ENCODE measurements at regions not wholly inside any gene's neighbourhood (a gene's known extent, or its start where the extent isn't known, plus 50 kb on each side); places are given as distances from the start of the nearest gene placed in this dataset.

DNA sequence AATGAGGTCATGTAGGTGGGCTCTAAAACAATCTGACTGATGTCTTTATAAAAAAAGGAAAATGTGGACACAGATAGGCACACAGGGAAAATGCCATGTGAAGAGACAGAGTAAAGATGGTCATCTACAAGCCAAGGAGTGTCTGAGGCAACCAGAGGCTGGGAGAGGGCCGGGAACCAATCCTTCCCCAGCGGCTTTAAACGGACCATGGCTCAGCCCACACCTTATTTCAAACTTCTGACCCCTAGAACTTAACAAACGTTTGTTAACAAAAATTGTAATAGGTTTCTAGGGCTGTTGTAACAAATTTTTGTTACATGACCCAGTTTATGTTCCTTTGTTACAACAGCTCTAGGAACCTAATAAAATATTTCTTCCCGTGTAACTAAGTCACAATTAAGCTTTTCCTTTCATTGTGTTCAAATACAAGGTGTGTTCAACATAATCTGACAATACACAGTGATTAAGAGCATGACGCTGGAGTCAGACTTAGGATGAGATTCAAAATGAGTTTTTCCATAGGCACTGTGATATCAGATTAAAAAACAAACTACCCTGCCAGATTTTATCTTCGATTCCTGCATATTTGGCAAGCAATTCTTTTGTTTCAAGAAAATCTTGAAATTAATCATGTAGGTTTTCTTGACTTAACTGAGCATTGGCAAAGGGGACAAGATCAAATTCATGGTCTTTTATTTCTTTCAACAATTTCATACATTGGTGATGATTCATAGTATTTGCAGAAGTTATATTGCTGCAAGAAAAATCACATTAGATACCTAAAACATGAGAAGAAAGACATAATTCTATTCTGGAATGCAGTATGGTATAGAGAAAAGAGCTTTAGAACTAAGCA is 169.5 kb upstream of the RIPOR2 start:
- Histone ChIP-seq H3K9me3 (ENCODE audit: low read depth) (no peaks in the 10 kb centered on the region), H3K9me2 (replicated peaks; ENCODE audit: insufficient read depth) (no peaks in the 10 kb centered on the region), H3K4me1 (ENCODE audit: insufficient read depth) (no peaks in the 10 kb centered on the region), H3K4me2 (no peak overlapping the region), H3K36me3 (replicated peaks; ENCODE audit: insufficient read depth, low read depth) (no peaks in the 10 kb centered on the region), H3K79me2 (no peaks in the 10 kb centered on the region), H4K20me1 (ENCODE audit: insufficient read depth, poor library complexity, severe bottlenecking) (no peaks in the 10 kb centered on the region), H3K27me3 (no peaks in the 10 kb centered on the region), H3K27ac (no peak overlapping the region), H3K4me3 (no peak overlapping the region), H2AFZ (no peak overlapping the region)
- TF ChIP-seq EZH2 (IDR thresholded peaks at IDR 0.05; ENCODE audit: borderline replicate concordance) = no peak
- TF ChIP-seq, protein P1, sequence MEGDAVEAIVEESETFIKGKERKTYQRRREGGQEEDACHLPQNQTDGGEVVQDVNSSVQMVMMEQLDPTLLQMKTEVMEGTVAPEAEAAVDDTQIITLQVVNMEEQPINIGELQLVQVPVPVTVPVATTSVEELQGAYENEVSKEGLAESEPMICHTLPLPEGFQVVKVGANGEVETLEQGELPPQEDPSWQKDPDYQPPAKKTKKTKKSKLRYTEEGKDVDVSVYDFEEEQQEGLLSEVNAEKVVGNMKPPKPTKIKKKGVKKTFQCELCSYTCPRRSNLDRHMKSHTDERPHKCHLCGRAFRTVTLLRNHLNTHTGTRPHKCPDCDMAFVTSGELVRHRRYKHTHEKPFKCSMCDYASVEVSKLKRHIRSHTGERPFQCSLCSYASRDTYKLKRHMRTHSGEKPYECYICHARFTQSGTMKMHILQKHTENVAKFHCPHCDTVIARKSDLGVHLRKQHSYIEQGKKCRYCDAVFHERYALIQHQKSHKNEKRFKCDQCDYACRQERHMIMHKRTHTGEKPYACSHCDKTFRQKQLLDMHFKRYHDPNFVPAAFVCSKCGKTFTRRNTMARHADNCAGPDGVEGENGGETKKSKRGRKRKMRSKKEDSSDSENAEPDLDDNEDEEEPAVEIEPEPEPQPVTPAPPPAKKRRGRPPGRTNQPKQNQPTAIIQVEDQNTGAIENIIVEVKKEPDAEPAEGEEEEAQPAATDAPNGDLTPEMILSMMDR (IDR thresholded peaks at IDR 0.05; ENCODE audit: poor library complexity) = no peak
- TF ChIP-seq EZH2phosphoT487 (IDR thresholded peaks at IDR 0.05; ENCODE audit: low read depth, severe bottlenecking, unreplicated experiment) = no peak
- WGBS (ENCODE audit: low lambda C conversion rate, missing lambda C conversion rate) = 71% methylated on average over 7 of the region's 7 CpGs
- DNase-seq (ENCODE audit: low spot score) = no peak

DNA sequence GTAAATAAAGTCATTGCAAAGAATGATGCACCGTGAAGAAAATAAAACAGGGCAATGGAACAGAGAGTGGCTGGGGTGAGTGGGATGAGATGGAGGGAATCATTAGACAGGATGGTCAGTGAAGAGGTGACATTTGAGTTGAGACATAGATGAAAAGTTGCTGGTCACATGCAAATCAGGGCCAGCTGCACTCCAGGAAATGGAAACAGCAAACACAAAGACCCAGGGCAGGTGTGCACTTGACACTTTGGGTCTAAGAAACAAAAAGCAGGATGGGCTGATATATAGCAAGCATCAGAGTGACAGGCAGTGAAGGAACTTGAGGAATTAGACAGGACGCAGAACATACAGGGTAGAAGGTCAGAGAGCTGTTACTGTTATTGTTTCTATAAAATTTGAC is 171.5 kb upstream of the RIPOR2 start:
- Histone ChIP-seq H3K27ac (no peak overlapping the region), H3K36me3 (replicated peaks; ENCODE audit: insufficient read depth, low read depth) (no peaks in the 10 kb centered on the region), H3K4me3 (no peak overlapping the region), H2AFZ (no peak overlapping the region), H3K9me3 (ENCODE audit: low read depth) (no peaks in the 10 kb centered on the region), H4K20me1 (ENCODE audit: insufficient read depth, poor library complexity, severe bottlenecking) (no peaks in the 10 kb centered on the region), H3K79me2 (no peaks in the 10 kb centered on the region), H3K4me1 (ENCODE audit: insufficient read depth) (no peaks in the 10 kb centered on the region), H3K9me2 (replicated peaks; ENCODE audit: insufficient read depth) (no peaks in the 10 kb centered on the region), H3K4me2 (no peak overlapping the region), H3K27me3 (no peaks in the 10 kb centered on the region)
- WGBS (ENCODE audit: low lambda C conversion rate, missing lambda C conversion rate) = 88% methylated on average over 2 of the region's 2 CpGs
- no peak for DNase-seq (ENCODE audit: low spot score)
- no peak for TF ChIP-seq EZH2 (IDR thresholded peaks at IDR 0.05; ENCODE audit: borderline replicate concordance)

DNA sequence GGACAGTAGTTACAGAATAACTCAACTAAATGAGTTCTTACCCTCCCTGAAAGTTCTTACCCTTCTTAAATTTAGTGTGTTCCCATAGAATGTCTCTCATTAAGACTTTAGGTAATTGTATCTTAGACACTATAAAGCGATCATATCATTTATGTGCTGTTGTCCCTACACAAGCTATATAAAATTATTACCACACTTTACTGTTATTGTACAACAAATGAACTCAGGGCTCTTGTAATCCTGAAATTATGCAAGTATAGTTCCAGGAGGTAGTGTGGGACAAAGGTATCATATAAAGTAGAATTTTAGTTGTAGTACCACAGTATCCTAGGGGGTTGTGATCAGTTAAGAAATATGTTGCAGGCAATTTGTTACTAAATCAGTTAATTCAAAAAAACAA is 167.4 kb upstream of the CARMIL1 start:
- TF ChIP-seq, protein P1 (IDR thresholded peaks at IDR 0.05; ENCODE audit: poor library complexity) = no peak
- no peak for TF ChIP-seq EZH2 (IDR thresholded peaks at IDR 0.05; ENCODE audit: borderline replicate concordance)
- no peak for TF ChIP-seq EZH2phosphoT487 (IDR thresholded peaks at IDR 0.05; ENCODE audit: low read depth, severe bottlenecking, unreplicated experiment)
- H3K79me2 ChIP-seq = no peaks in the 10 kb centered on the region
- H2AFZ ChIP-seq = no peak overlapping the region
- H3K9me2 ChIP-seq (replicated peaks; ENCODE audit: insufficient read depth) = no peaks in the 10 kb centered on the region
- H3K4me3 ChIP-seq = no peak overlapping the region
- H3K27ac ChIP-seq = no peak overlapping the region
- H3K4me1 ChIP-seq (ENCODE audit: insufficient read depth) = no peaks in the 10 kb centered on the region
- H3K27me3 ChIP-seq = no peaks in the 10 kb centered on the region
- H3K4me2 ChIP-seq = no peak overlapping the region
- H3K36me3 ChIP-seq (replicated peaks; ENCODE audit: insufficient read depth, low read depth) = no peaks in the 10 kb centered on the region
- 94% methylated on average over 1 of the region's 1 CpG for whole genome bisulfite sequencing (ENCODE audit: low lambda C conversion rate, missing lambda C conversion rate)
- DNase-seq (ENCODE audit: low spot score) = no peak
- no peaks in the 10 kb centered on the region for H3K9me3 ChIP-seq (ENCODE audit: low read depth)
- no peaks in the 10 kb centered on the region for H4K20me1 ChIP-seq (ENCODE audit: insufficient read depth, poor library complexity, severe bottlenecking)

DNA sequence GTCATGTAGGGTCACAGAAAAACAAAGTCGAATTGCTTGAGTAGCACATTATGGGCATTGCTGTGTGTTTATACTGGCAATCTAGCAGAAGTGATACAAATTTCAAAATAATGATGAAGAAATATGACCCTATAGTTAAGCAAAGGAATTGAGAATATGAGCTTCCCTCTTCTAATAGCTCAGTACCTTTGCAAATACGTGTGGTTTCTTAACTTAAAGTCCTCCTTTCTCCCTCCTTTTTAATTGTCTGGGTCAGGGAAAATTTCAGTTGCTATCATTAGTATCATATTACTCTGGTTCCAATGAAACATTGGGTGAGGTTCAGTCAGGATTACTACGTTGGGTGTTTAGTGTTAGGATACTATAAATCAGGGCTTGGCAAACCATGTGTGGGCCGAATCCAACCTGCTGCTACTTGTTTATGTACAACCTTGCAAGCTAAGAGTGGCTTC is 166.8 kb upstream of the CARMIL1 start:
- no peak overlapping the region for H3K4me2 ChIP-seq
- no peaks in the 10 kb centered on the region for H3K79me2 ChIP-seq
- H3K9me2 ChIP-seq (replicated peaks; ENCODE audit: insufficient read depth) = no peaks in the 10 kb centered on the region
- 69% methylated on average over 4 of the region's 4 CpGs for WGBS (ENCODE audit: low lambda C conversion rate, missing lambda C conversion rate)
- H3K27me3 ChIP-seq = no peaks in the 10 kb centered on the region
- no peaks in the 10 kb centered on the region for H3K4me1 ChIP-seq (ENCODE audit: insufficient read depth)
- no peak overlapping the region for H3K4me3 ChIP-seq
- H4K20me1 ChIP-seq (ENCODE audit: insufficient read depth, poor library complexity, severe bottlenecking) = no peaks in the 10 kb centered on the region
- H3K9me3 ChIP-seq (ENCODE audit: low read depth) = no peaks in the 10 kb centered on the region
- no peak for DNase-seq (ENCODE audit: low spot score)
- TF ChIP-seq EZH2 (IDR thresholded peaks at IDR 0.05; ENCODE audit: borderline replicate concordance) (no peak), EZH2phosphoT487 (IDR thresholded peaks at IDR 0.05; ENCODE audit: low read depth, severe bottlenecking, unreplicated experiment) (no peak)
- TF ChIP-seq, protein P1 (IDR thresholded peaks at IDR 0.05; ENCODE audit: poor library complexity) = no peak
- no peak overlapping the region for H3K27ac ChIP-seq
- H2AFZ ChIP-seq = no peak overlapping the region
- no peaks in the 10 kb centered on the region for H3K36me3 ChIP-seq (replicated peaks; ENCODE audit: insufficient read depth, low read depth)

Data from hepatocyte (in vitro differentiated cells).